HCT116 (cell line): ENCODE measurements at regions not wholly inside any gene's neighbourhood (a gene's known extent, or its start where the extent isn't known, plus 50 kb on each side); places are given as distances from the start of the nearest gene placed in this dataset.

ENCODE experiments used
- ATAC-seq: fragments of 200-7000 bp; cut with Tn5 transposase; 2 replicates; pipeline ENCODE4 v1.9.1; 2020; ENCODE audit warnings: mild to moderate bottlenecking, moderate library complexity
- BruUV-seq: library from RNA; stranded (reverse); fragments of 400-500 nt; replicated peaks from 2 replicates; lab custom pipeline; 2021; lab: Mats Ljungman, UMichigan
- CTCF ChIA-PET: fragments of 300-600 bp; sonication (Branson Sonifier 250); formaldehyde crosslinking; loops from one replicate; lab custom pipeline; 2021; ENCODE audit warnings: antibody characterized with exemption; lab: Charles Lee
- POLR2A ChIA-PET: fragments of 300-600, 350-600 bp; sonication (Branson Sonifier 250); formaldehyde crosslinking; loops from one replicate; lab custom pipeline; 2021; ENCODE audit warnings: antibody characterized with exemption; lab: Charles Lee
- RAD21 ChIA-PET, 2 experiments: fragments of 300-600 bp; sonication (Branson Sonifier 250); formaldehyde crosslinking; loops; one replicate each; lab custom pipeline; 2023; ENCODE audit warnings: low total read pairs in 2 of 2; ENCODE audit not compliant: uncharacterized antibody in 2 of 2, unreplicated experiment in 2 of 2, low non-redundant PET in 1 of 2; lab: Charles Lee
- DNase-seq: peaks from one replicate; pipeline ENCODE4 v3.0.0-alpha.2; 2010; ENCODE audit warnings: low read depth, low spot score
- H2AFZ ChIP-seq: fragments of 200-600 bp; shearing (Covaris generic), sonication (generic); 2 replicates; pipeline ENCODE4 v1.6.1; 2017; ENCODE audit warnings: low read depth, mixed run types, mixed read lengths, antibody characterized with exemption, low read length; ENCODE audit not compliant: poor library complexity, severe bottlenecking
- H3K27ac ChIP-seq: 2 replicates; pipeline ENCODE4 v1.5.1; 2012; ENCODE audit warnings: low read depth, low read length
- H3K27me3 ChIP-seq: fragments of 200-600 bp; sonication (generic); 2 replicates; pipeline ENCODE4 v1.6.1; 2016; ENCODE audit warnings: mixed run types, low read length, mixed read lengths; ENCODE audit not compliant: insufficient read depth
- H3K36me3 ChIP-seq, 2 experiments: fragments of 200-500 bp in 1 of 2; fragments of 200-600 bp in 1 of 2; sonication (Bioruptor generic) in 1 of 2; sonication (generic) in 1 of 2; 2 replicates each; pipeline versions ENCODE4 v1.5.1 to v1.6.1; 2014 to 2016; ENCODE audit warnings: low read length in 2 of 2, inconsistent platforms in 1 of 2, mixed read lengths in 1 of 2, mixed run types in 1 of 2; ENCODE audit not compliant: insufficient read depth in 2 of 2, control insufficient read depth in 1 of 2
- H3K4me1 ChIP-seq, 2 experiments: fragments of 200-600 bp in 1 of 2; sonication (generic) in 1 of 2; 2 replicates each; pipeline versions ENCODE4 v1.5.1 to v1.6.1; 2012 to 2017; ENCODE audit warnings: low read length in 2 of 2, inconsistent platforms in 1 of 2, mild to moderate bottlenecking in 1 of 2, mixed read lengths in 1 of 2, mixed run types in 1 of 2, moderate library complexity in 1 of 2; ENCODE audit not compliant: insufficient read depth in 2 of 2, control insufficient read depth in 1 of 2
- H3K4me2 ChIP-seq: fragments of 200-600 bp; sonication (generic); 2 replicates; pipeline ENCODE4 v1.6.1; 2017; ENCODE audit warnings: mixed run types, low read length, mixed read lengths
- H3K4me3 ChIP-seq, 2 experiments: fragments of 200-600 bp in 1 of 2; sonication (generic) in 1 of 2; replicated peaks in 1 of 2; 2 replicates each; pipeline ENCODE4 v1.5.1; 2011 to 2016; ENCODE audit warnings: low read length in 2 of 2, control low read depth in 1 of 2, low read depth in 1 of 2, mild to moderate bottlenecking in 1 of 2, mixed read lengths in 1 of 2, mixed run types in 1 of 2
- H3K79me2 ChIP-seq: fragments of 200-600 bp; sonication (generic); 2 replicates; pipeline ENCODE4 v1.6.1; 2017; ENCODE audit warnings: mild to moderate bottlenecking, mixed run types, low read length, moderate library complexity, mixed read lengths; ENCODE audit not compliant: insufficient read depth
- H3K9ac ChIP-seq: fragments of 200-600 bp; sonication (generic); 2 replicates; pipeline ENCODE4 v1.6.1; 2016; ENCODE audit warnings: low read length, mixed read lengths
- H3K9me2 ChIP-seq: fragments of 200-600 bp; sonication (generic), shearing (Covaris generic); 2 replicates; pipeline ENCODE4 v1.6.1; 2017; ENCODE audit warnings: mixed run types, mild to moderate bottlenecking, moderate library complexity; ENCODE audit not compliant: insufficient read depth
- H3K9me3 ChIP-seq, 2 experiments: fragments of 200-500 bp in 1 of 2; fragments of 200-600 bp in 1 of 2; sonication (Bioruptor generic) in 1 of 2; sonication (generic) in 1 of 2; 2 replicates each; pipeline ENCODE4 v1.6.1; 2014 to 2017; ENCODE audit warnings: low read length in 2 of 2, mixed read lengths in 2 of 2, inconsistent platforms in 1 of 2, low read depth in 1 of 2, mild to moderate bottlenecking in 1 of 2, mixed run types in 1 of 2, moderate library complexity in 1 of 2; ENCODE audit not compliant: control insufficient read depth in 1 of 2, insufficient read depth in 1 of 2
- H4K20me1 ChIP-seq: fragments of 200-600 bp; sonication (generic), shearing (Covaris generic); 2 replicates; pipeline ENCODE4 v1.6.1; 2017; ENCODE audit warnings: mixed run types, mild to moderate bottlenecking, moderate library complexity; ENCODE audit not compliant: insufficient read depth
- CBX3 ChIP-seq: IDR thresholded peaks from 2 replicates; pipeline ENCODE4 v1.6.1; 2012; ENCODE audit warnings: low read depth
- CEBPB ChIP-seq: IDR thresholded peaks from 2 replicates; pipeline ENCODE4 v1.6.1; 2012; ENCODE audit warnings: low read depth
- CTCF ChIP-seq, 3 experiments: fragments of 200-600 bp in 1 of 3; sonication (generic) in 1 of 3; IDR thresholded peaks in 2 of 3; conservative IDR thresholded peaks in 1 of 3; 2 replicates each; pipeline ENCODE4 v1.5.1; 2012 to 2017; ENCODE audit warnings: low read depth in 2 of 3, low read length in 2 of 3, antibody characterized with exemption in 1 of 3, borderline replicate concordance in 1 of 3, control low read depth in 1 of 3, mild to moderate bottlenecking in 1 of 3, mixed read lengths in 1 of 3, mixed run types in 1 of 3, moderate library complexity in 1 of 3; ENCODE audit not compliant: insufficient read depth in 1 of 3
- EGR1 ChIP-seq: IDR thresholded peaks from 2 replicates; pipeline ENCODE4 v1.6.1; 2012; ENCODE audit warnings: low read depth
- ELF1 ChIP-seq: IDR thresholded peaks from 2 replicates; pipeline ENCODE4 v1.6.1; 2012; ENCODE audit warnings: low read depth, borderline replicate concordance
- EZH2 ChIP-seq: fragments of 200-600 bp; sonication (generic); IDR thresholded peaks from 2 replicates; pipeline ENCODE4 v1.6.1; 2017; ENCODE audit warnings: antibody characterized with exemption, mixed run types
- EZH2phosphoT487 ChIP-seq: fragments of 200-600 bp; IDR thresholded peaks from 2 replicates; pipeline ENCODE4 v1.6.1; 2018; ENCODE audit warnings: antibody characterized with exemption, borderline replicate concordance
- JUND ChIP-seq: IDR thresholded peaks from 2 replicates; pipeline ENCODE4 v1.6.1; 2012
- POLR2AphosphoS5 ChIP-seq: IDR thresholded peaks from 2 replicates; pipeline ENCODE4 v1.6.1; 2011; ENCODE audit warnings: mild to moderate bottlenecking, low read depth, low read length, moderate library complexity
- SIN3A ChIP-seq: IDR thresholded peaks from 2 replicates; pipeline ENCODE4 v1.6.1; 2012; ENCODE audit warnings: low read depth
- SP1 ChIP-seq: IDR thresholded peaks from 2 replicates; pipeline ENCODE4 v1.6.1; 2012; ENCODE audit warnings: low read depth
- SRF ChIP-seq: IDR thresholded peaks from 2 replicates; pipeline ENCODE4 v1.6.1; 2012; ENCODE audit warnings: low read depth
- TCF7L2 ChIP-seq: IDR thresholded peaks from 2 replicates; pipeline ENCODE4 v1.7.0; 2011; ENCODE audit warnings: borderline replicate concordance, inconsistent platforms; ENCODE audit not compliant: insufficient read depth, insufficient read length; ENCODE audit errors: extremely low read depth
- YY1 ChIP-seq: IDR thresholded peaks from 2 replicates; pipeline ENCODE4 v1.6.1; 2011; ENCODE audit warnings: low read length, low read depth, moderate library complexity, mild to moderate bottlenecking; ENCODE audit not compliant: insufficient replicate concordance; ENCODE audit errors: extremely low read depth
- ZBTB33 ChIP-seq: IDR thresholded peaks from 2 replicates; pipeline ENCODE4 v1.6.1; 2011; ENCODE audit warnings: mild to moderate bottlenecking, low read length, moderate library complexity; ENCODE audit not compliant: insufficient replicate concordance; ENCODE audit errors: extremely low read depth
- ZNF274 ChIP-seq: fragments of 200-500 bp; sonication (Bioruptor generic); IDR thresholded peaks from 2 replicates; pipeline ENCODE4 v1.6.1; 2014; ENCODE audit warnings: mild to moderate bottlenecking, low read depth, low read length, inconsistent platforms
- intact Hi-C: fragments of 100-400 bp; cut with micrococcal nuclease; formaldehyde crosslinking; loops from 2 replicates; pipeline ENCODE4 v1.10.0; 2022
- TF ChIP-seq, protein P1 (sequence below): IDR thresholded peaks from 2 replicates; pipeline ENCODE4 v1.6.1; 2012; ENCODE audit warnings: low read depth
- TF ChIP-seq, protein P2 (sequence below): IDR thresholded peaks from 2 replicates; pipeline ENCODE4 v1.6.1; 2012
- TF ChIP-seq, protein P3 (sequence below): IDR thresholded peaks from 2 replicates; pipeline ENCODE4 v1.6.1; 2012

- no peak for TF ChIP-seq YY1
- TF ChIP-seq, protein P1, sequence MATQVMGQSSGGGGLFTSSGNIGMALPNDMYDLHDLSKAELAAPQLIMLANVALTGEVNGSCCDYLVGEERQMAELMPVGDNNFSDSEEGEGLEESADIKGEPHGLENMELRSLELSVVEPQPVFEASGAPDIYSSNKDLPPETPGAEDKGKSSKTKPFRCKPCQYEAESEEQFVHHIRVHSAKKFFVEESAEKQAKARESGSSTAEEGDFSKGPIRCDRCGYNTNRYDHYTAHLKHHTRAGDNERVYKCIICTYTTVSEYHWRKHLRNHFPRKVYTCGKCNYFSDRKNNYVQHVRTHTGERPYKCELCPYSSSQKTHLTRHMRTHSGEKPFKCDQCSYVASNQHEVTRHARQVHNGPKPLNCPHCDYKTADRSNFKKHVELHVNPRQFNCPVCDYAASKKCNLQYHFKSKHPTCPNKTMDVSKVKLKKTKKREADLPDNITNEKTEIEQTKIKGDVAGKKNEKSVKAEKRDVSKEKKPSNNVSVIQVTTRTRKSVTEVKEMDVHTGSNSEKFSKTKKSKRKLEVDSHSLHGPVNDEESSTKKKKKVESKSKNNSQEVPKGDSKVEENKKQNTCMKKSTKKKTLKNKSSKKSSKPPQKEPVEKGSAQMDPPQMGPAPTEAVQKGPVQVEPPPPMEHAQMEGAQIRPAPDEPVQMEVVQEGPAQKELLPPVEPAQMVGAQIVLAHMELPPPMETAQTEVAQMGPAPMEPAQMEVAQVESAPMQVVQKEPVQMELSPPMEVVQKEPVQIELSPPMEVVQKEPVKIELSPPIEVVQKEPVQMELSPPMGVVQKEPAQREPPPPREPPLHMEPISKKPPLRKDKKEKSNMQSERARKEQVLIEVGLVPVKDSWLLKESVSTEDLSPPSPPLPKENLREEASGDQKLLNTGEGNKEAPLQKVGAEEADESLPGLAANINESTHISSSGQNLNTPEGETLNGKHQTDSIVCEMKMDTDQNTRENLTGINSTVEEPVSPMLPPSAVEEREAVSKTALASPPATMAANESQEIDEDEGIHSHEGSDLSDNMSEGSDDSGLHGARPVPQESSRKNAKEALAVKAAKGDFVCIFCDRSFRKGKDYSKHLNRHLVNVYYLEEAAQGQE: no peak
- TF ChIP-seq TCF7L2: no peak
- no peak for TF ChIP-seq ZBTB33
- TF ChIP-seq CEBPB: no peak
- TF ChIP-seq JUND: no peak
- TF ChIP-seq SP1: no peak
- TF ChIP-seq ELF1: no peak
- TF ChIP-seq, protein P2, sequence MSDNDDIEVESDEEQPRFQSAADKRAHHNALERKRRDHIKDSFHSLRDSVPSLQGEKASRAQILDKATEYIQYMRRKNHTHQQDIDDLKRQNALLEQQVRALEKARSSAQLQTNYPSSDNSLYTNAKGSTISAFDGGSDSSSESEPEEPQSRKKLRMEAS: no peak
- no peak for TF ChIP-seq SIN3A
- no peak for TF ChIP-seq POLR2AphosphoS5
- no peak for TF ChIP-seq EZH2
- TF ChIP-seq ZNF274: no peak
- no peak for TF ChIP-seq CBX3
- no peak for TF ChIP-seq SRF
- TF ChIP-seq EZH2phosphoT487: no peak
- no peak for TF ChIP-seq EGR1
- TF ChIP-seq CTCF (IDR thresholded peaks at IDR 0.05 in 2 of 3, conservative IDR thresholded peaks at IDR 0.05 in 1 of 3; ENCODE audit: borderline replicate concordance in 1 of 3, insufficient read depth in 1 of 3, low read depth in 2 of 3, low read length in 2 of 3): no peak
- TF ChIP-seq, protein P3, sequence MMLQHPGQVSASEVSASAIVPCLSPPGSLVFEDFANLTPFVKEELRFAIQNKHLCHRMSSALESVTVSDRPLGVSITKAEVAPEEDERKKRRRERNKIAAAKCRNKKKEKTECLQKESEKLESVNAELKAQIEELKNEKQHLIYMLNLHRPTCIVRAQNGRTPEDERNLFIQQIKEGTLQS: no peak
- Histone ChIP-seq H3K9me3 (no peaks in the 10 kb centered on the region), H4K20me1 (no peaks in the 10 kb centered on the region), H3K79me2 (no peaks in the 10 kb centered on the region), H3K27me3 (no peaks in the 10 kb centered on the region), H3K9me2 (no peaks in the 10 kb centered on the region), H3K4me3 (no peak overlapping the region), H3K4me1 (peaks cover 36 to 53% of the 10 kb centered on the region in 2 experiments), H3K9ac (no peak overlapping the region), H3K36me3 (no peaks in the 10 kb centered on the region), H2AFZ (no peak overlapping the region), H3K27ac (no peak overlapping the region), H3K4me2 (peak overlapping the region; percentile 42; the same call in 1 of the 2 replicates)
- no peak for ATAC-seq
- intact Hi-C loops: no loop called here
- ChIA-PET POLR2A (no interaction called here), CTCF (no interaction called here), RAD21 (no interaction called here)
- DNase-seq: no peak
- no TSS peak for BruUV-seq
Observed at GRCh38 chr5:135249658-135250057, 149.4 kb downstream of the MACROH2A1 start.
